ENCODE measurements at regions not wholly inside any gene's neighbourhood (a gene's known extent, or its start where the extent isn't known, plus 50 kb on each side); places are given as distances from the start of the nearest gene placed in this dataset.

DNA sequence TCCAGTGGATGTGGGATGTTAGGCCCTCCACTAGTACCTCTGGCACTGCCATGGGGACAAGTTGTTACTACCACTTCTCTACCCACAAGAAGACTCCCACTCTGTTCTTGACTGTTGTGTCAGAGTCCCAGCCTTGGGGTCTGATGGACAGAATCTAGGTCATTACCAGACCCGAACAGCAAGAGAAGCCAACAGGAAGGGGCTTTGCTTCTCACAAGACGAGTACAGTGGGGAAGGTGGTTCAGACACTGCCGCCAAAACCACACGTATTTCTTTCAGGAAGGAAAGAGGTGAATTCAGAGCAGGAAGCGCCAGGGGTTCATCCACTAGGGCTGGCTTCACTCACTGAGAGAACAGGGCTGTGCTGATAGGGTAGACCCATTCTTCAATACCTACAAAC lies 161.3 kb upstream of the KIT start:
- TF ChIP-seq, protein P1, sequence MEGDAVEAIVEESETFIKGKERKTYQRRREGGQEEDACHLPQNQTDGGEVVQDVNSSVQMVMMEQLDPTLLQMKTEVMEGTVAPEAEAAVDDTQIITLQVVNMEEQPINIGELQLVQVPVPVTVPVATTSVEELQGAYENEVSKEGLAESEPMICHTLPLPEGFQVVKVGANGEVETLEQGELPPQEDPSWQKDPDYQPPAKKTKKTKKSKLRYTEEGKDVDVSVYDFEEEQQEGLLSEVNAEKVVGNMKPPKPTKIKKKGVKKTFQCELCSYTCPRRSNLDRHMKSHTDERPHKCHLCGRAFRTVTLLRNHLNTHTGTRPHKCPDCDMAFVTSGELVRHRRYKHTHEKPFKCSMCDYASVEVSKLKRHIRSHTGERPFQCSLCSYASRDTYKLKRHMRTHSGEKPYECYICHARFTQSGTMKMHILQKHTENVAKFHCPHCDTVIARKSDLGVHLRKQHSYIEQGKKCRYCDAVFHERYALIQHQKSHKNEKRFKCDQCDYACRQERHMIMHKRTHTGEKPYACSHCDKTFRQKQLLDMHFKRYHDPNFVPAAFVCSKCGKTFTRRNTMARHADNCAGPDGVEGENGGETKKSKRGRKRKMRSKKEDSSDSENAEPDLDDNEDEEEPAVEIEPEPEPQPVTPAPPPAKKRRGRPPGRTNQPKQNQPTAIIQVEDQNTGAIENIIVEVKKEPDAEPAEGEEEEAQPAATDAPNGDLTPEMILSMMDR (CRISPR knock-in tag; IDR thresholded peaks at IDR 0.05) = no peak
- TF ChIP-seq EZH2 (conservative IDR thresholded peaks at IDR 0.05; ENCODE audit: low read depth, low read length) (no peak), POLR2A (IDR thresholded peaks at IDR 0.05; ENCODE audit: insufficient read depth in 1 of 2, low read depth in 2 of 2, low read length in 2 of 2) (no peak), ZNF24 (IDR thresholded peaks at IDR 0.05) (no peak), ZNF619 (CRISPR knock-in tag; IDR thresholded peaks at IDR 0.05) (no peak), ZNF12 (CRISPR knock-in tag; IDR thresholded peaks at IDR 0.05) (no peak), TAF1 (CRISPR knock-in tag; IDR thresholded peaks at IDR 0.05) (no peak), HES4 (CRISPR knock-in tag; IDR thresholded peaks at IDR 0.05; ENCODE audit: borderline replicate concordance) (no peak), CBFB (CRISPR knock-in tag; IDR thresholded peaks at IDR 0.05) (no peak), NBN (conservative IDR thresholded peaks at IDR 0.05) (no peak), ELF1 (CRISPR knock-in tag; IDR thresholded peaks at IDR 0.05) (no peak), SIN3A (IDR thresholded peaks at IDR 0.05; ENCODE audit: borderline replicate concordance, low read depth, low read length) (no peak)
- TF ChIP-seq, protein P2, sequence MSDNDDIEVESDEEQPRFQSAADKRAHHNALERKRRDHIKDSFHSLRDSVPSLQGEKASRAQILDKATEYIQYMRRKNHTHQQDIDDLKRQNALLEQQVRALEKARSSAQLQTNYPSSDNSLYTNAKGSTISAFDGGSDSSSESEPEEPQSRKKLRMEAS (IDR thresholded peaks at IDR 0.05) = no peak
